ENCODE measurements at regions not wholly inside any gene's neighbourhood (a gene's known extent, or its start where the extent isn't known, plus 50 kb on each side); places are given as distances from the start of the nearest gene placed in this dataset.

DNA sequence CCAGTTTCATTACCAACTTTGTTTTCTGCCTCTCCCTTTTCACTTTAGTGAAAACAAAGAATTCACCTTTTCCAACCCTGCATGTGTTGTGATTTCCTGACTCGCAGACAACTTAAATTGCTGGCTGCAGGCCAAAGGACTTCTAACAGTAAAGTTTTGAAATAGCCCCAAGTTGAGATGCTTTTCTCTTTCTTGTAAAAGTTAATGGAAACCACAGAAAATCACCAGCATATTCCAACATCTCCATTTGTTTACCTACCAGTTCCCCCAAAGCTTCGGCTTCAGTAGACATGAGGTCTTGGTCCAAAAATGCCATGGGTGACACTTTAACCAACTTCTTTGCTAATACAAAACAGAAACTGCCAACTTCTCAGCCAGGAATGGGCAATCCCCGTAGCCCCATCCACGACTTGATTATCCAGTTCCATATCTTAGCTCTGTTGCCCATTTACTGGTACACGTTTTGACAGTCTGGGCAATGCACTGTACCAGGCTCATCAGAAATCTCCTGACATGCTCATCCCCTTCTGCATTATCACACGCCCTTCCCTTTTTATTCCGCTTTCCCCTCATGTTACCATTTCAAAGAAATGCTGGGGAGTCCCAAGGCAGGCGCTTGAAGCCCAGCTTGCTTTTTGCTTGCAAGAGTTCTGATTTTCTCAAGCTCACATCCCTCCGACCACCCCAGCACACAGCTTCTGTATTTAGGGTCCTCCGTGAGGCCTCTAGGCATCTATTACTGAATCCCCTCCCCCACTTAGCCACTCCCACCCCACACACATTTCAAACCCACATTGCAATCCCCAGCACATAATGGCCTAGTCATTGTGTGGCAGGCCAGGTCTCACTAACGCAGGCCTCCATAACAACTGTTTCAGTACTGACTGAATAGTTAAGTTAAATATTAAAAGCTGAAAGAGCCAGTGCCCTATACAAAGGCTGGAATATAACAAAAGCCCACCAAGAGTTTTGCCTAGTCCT lies 137.9 kb upstream of the S100G start:
- ChIA-PET CTCF (no interaction called here), POLR2A (no interaction called here)
- H3K27me3 Mint-ChIP-seq = no peaks in the 10 kb centered on the region
- H3K4me1 Mint-ChIP-seq = no peaks in the 10 kb centered on the region
- H3K4me3 Mint-ChIP-seq = no peak overlapping the region
- H3K27ac Mint-ChIP-seq = no peak overlapping the region
- no peaks in the 10 kb centered on the region for H3K9me3 Mint-ChIP-seq
- no peaks in the 10 kb centered on the region for H3K36me3 Mint-ChIP-seq (ENCODE audit: low read depth)
- no peak for DNase-seq

DNA sequence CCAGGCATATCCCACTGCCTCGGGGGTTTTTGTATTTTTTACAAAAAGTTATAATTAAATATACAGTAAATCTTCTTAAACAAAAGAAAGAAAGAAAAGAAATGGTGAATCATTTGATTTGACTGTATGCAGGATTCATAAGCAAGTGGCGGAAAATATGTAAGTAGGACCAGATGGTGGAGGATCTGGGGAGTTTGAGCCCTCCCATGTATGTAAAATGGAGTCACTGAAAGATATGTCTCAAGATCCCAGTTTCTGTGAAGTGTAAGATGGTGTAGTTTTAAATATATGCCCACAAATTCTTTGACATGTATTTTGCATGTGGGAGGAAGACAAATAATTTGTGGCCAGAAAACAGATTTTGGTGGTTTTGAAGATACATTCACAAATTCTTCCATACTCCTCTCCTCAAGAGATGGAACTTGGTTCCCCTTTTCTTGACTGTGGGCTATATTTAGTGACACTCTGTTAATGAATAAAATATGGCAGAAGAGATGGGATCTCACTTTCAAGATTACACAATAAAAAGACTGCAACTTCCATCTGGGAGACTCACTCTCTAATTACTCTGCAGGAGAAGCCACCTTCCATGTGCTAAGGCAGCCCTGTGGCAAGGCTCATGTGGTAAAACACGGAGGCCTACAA lies 133.6 kb upstream of the S100G start:
- Mint-ChIP-seq H3K9me3 (peaks cover 3% of the 10 kb centered on the region), H3K4me3 (no peak overlapping the region), H3K4me1 (no peaks in the 10 kb centered on the region), H3K27ac (no peak overlapping the region), H3K36me3 (ENCODE audit: low read depth) (peaks cover 2% of the 10 kb centered on the region), H3K27me3 (no peaks in the 10 kb centered on the region)
- CTCF ChIA-PET = no interaction called here
- POLR2A ChIA-PET = no interaction called here
- no peak for DNase-seq

DNA sequence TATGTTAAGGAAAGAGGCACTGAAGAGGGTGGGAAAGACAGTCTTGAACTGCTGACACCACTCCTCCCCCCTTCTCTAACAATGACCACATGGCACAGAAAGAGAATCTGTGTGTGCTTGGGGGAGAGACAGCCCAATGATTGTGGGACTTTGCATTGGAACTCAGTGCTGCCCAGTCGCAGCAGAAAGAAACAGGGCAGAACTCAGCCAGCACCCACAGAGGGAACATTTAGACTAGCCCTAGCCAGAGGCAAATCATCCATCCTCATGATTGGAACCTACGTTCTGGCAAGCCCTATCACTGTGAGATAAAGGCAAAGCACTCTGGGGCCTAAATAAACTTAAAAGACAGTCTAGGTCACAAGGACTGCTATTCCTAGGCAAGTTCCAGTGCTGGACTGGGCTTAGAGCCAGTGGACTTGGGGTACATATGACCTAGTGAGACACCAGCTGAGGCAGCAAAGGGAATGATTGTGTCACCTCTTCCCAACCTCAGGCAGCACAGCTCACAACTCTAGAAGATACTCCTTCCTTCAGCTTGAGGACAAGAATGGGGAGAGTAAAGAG lies 132.8 kb upstream of the S100G start:
- no peak for DNase-seq
- ChIA-PET CTCF (no interaction called here), POLR2A (no interaction called here)
- Mint-ChIP-seq H3K27me3 (no peaks in the 10 kb centered on the region), H3K27ac (no peak overlapping the region), H3K4me3 (no peak overlapping the region), H3K36me3 (ENCODE audit: low read depth) (peaks cover 2% of the 10 kb centered on the region), H3K9me3 (peaks cover 3% of the 10 kb centered on the region), H3K4me1 (no peaks in the 10 kb centered on the region)

DNA sequence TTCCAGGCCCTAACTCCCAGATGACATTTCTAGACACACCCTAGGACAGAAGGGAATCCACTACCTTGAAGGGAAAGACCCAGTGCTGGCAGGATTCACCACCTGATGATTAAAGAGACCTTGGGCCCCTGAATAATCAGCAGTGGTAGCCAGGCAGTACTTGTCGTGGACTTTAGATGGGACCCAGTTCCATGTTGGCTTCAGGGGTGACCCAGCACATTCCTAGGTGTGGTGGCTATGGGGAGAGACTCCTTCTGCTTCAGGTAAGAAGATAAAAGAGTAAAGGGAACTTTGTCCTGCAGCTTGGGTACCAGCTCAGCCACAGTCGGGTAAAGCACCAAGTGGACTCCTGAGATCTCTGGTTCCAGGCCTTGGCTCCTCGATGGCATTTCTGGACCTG lies 131.8 kb upstream of the S100G start:
- no peak for DNase-seq
- CTCF ChIA-PET = no interaction called here
- H3K27me3 Mint-ChIP-seq = no peaks in the 10 kb centered on the region
- H3K27ac Mint-ChIP-seq = no peak overlapping the region
- no peak overlapping the region for H3K4me3 Mint-ChIP-seq
- H3K36me3 Mint-ChIP-seq (ENCODE audit: low read depth) = peaks cover 2% of the 10 kb centered on the region
- no peaks in the 10 kb centered on the region for H3K4me1 Mint-ChIP-seq
- POLR2A ChIA-PET = no interaction called here
- H3K9me3 Mint-ChIP-seq = peaks cover 3% of the 10 kb centered on the region

DNA sequence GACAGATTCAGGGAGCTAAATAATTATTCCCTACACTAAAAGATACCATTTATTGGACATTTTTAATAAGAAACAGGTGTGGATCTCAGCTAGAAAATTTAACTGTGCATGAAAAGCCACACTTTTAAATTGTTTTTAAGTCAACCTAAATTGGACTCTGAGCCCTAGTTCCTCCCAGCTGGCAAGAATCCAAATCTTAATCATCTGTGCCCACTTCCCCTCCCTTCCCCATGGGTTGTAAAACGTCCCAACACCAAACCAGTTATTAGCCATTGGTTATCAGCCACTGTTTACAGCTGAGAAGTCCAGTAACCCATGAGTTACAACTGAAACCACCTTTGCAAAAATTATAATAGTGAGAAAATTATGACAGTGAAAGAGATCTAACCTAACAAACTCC lies 125.6 kb upstream of the S100G start:
- Mint-ChIP-seq H3K27me3 (no peaks in the 10 kb centered on the region), H3K36me3 (ENCODE audit: low read depth) (peaks cover 17% of the 10 kb centered on the region), H3K27ac (no peak overlapping the region), H3K4me3 (no peak overlapping the region), H3K4me1 (peaks cover 17% of the 10 kb centered on the region), H3K9me3 (peaks cover 12% of the 10 kb centered on the region)
- no peak for DNase-seq
- ChIA-PET CTCF (no interaction called here), POLR2A (no interaction called here)

DNA sequence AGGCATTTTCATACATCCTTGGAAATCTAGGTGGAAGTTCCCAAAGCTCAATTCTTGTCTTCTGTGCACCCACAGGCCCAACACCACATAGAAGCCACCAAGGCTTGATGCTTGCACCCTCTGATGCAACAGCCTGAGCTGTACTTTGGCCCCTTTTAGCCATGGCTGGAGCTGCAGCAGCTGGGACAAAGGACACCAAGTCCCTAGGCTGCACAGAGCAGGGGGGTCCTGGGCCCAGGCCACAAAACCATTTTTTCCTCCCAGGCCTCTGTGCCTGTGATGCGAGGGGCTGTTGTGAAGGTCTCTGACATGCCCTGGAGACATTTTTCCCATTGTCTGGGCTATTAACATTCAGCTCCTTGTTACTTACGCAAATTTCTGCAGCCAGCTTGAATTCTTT lies 124.0 kb upstream of the S100G start:
- CTCF ChIA-PET = no interaction called here
- no peak overlapping the region for H3K27ac Mint-ChIP-seq
- H3K36me3 Mint-ChIP-seq (ENCODE audit: low read depth) = peaks cover 17% of the 10 kb centered on the region
- DNase-seq = no peak
- H3K4me1 Mint-ChIP-seq = peaks cover 22% of the 10 kb centered on the region
- POLR2A ChIA-PET = no interaction called here
- H3K27me3 Mint-ChIP-seq = no peaks in the 10 kb centered on the region
- no peak overlapping the region for H3K4me3 Mint-ChIP-seq
- H3K9me3 Mint-ChIP-seq = peaks cover 10% of the 10 kb centered on the region

DNA sequence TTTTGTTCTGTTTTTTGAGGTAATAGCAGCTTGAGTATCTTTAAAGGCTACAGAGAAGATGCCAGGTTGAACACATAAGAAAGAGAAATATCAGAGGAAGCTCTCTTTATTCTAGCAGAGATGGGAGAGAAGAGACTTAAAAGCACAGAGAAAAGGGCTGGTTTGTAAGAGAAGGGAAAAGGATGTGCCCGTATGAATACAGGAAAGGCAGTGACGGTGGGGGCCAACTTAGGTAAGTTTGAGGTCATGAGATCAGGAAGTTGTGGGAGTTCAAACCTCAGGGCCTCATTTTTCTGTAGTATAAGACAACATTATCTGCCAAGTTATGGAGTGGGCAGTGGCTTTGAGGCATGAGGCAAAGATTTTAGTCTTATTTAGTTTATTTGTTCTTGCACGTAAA lies 121.3 kb upstream of the S100G start:
- ChIA-PET CTCF (no interaction called here), POLR2A (interaction anchor here (0.9 kb wide), 1 partner anchor 18 kb away, joined by 4 read pairs; no protein-coding TSS in a partner anchor)
- Mint-ChIP-seq H3K27ac (peak overlapping the region; percentile 87), H3K4me3 (peak overlapping the region; percentile 10), H3K9me3 (peaks cover 10% of the 10 kb centered on the region), H3K27me3 (no peaks in the 10 kb centered on the region), H3K4me1 (peaks cover 22% of the 10 kb centered on the region), H3K36me3 (ENCODE audit: low read depth) (peaks cover 15% of the 10 kb centered on the region)
- peak; percentile 43 for DNase-seq

Measured in activated CD4-positive, alpha-beta memory T cell treated with anti-CD3 and anti-CD28 coated beads, Interleukin-2, amount 10 ng/mL, durations not matched to agents 7 days and 5 days (primary cell).